HG03460 (cell line): ENCODE measurements at regions not wholly inside any gene's neighbourhood (a gene's known extent, or its start where the extent isn't known, plus 50 kb on each side); places are given as distances from the start of the nearest gene placed in this dataset.

Source experiments
- ATAC-seq: cut with Tn5 transposase; IDR thresholded peaks from one replicate; pipeline ENCODE4 v1.9.1; 2021; ENCODE audit not compliant: unreplicated experiment

GRCh38 chr16:73887911-73888310, 408.7 kb upstream of the PSMD7 start:
- no peak for ATAC-seq

GRCh38 chr16:73886426-73886825, 410.2 kb upstream of the PSMD7 start:
- ATAC-seq, result no peak

GRCh38 chr16:73885319-73885718, 411.3 kb upstream of the PSMD7 start:
- ATAC-seq, result no peak

GRCh38 chr16:73883841-73884240, 412.8 kb upstream of the PSMD7 start:
- ATAC-seq, result no peak

GRCh38 chr16:73883126-73883525, 413.5 kb upstream of the PSMD7 start:
- no peak for ATAC-seq

GRCh38 chr16:73882651-73883050, 414.0 kb upstream of the PSMD7 start:
- no peak for ATAC-seq

- ATAC-seq, result no peak
These were observed 414.6 kb upstream of the PSMD7 start for GRCh38 chr16:73882033-73882432.

GRCh38 chr16:73879621-73880020, 417.0 kb upstream of the PSMD7 start:
- no peak for ATAC-seq

- no peak for ATAC-seq
These were observed 418.0 kb upstream of the PSMD7 start for GRCh38 chr16:73878611-73879010.

GRCh38 chr16:73877150-73877549, 419.5 kb upstream of the PSMD7 start:
- no peak for ATAC-seq

GRCh38 chr16:73875996-73876690, 420.5 kb upstream of the PSMD7 start:
- ATAC-seq, result no peak

GRCh38 chr16:73874324-73874723, 422.3 kb upstream of the PSMD7 start:
- no peak for ATAC-seq

- ATAC-seq, result no peak
These were observed 423.0 kb upstream of the PSMD7 start for GRCh38 chr16:73873643-73874042.

- ATAC-seq, result no peak
These were observed 423.8 kb upstream of the PSMD7 start for GRCh38 chr16:73872856-73873255.

- no peak for ATAC-seq
These were observed 425.4 kb upstream of the PSMD7 start for GRCh38 chr16:73871088-73871733.

GRCh38 chr16:73869126-73869525, 427.5 kb upstream of the PSMD7 start:
- no peak for ATAC-seq

GRCh38 chr16:73864868-73865267, 431.7 kb upstream of the PSMD7 start:
- no peak for ATAC-seq

- no peak for ATAC-seq
These were observed 438.3 kb upstream of the PSMD7 start for GRCh38 chr16:73858326-73858725.

GRCh38 chr16:73853968-73854367, 442.6 kb upstream of the PSMD7 start:
- ATAC-seq, result no peak

GRCh38 chr16:73852561-73852960, 444.1 kb upstream of the PSMD7 start:
- ATAC-seq, result no peak

GRCh38 chr16:73848993-73849392, 447.6 kb upstream of the PSMD7 start:
- ATAC-seq, result no peak

GRCh38 chr16:73847090-73847489, 449.5 kb upstream of the PSMD7 start:
- no peak for ATAC-seq

GRCh38 chr16:73846356-73846755, 450.3 kb upstream of the PSMD7 start:
- no peak for ATAC-seq
